GM21786 (cell line): ENCODE measurements at regions not wholly inside any gene's neighbourhood (a gene's known extent, or its start where the extent isn't known, plus 50 kb on each side); places are given as distances from the start of the nearest gene placed in this dataset.

Source experiments
- ATAC-seq: cut with Tn5 transposase; IDR thresholded peaks from one replicate; pipeline ENCODE4 v1.9.1; 2021; ENCODE audit not compliant: unreplicated experiment

DNA sequence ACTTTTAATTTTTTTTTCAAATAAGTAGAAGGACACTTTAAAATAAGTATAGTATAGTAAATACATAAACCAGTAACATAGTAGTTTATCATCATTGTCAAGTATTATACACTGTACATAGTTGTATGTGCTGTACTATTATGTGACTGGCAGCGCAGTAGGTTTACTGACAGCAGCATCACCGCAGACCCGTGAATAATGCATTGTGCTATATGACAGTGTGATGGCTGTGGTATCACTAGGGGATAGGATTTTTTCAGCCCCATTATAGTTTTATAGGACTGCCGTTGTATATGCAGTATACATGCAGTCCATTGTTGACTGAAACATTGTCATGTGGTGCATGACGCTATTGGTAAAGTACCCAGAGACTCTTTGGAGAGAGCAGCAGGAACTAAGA is 306.5 kb downstream of the SQOR start:
- ATAC-seq, result no peak

DNA sequence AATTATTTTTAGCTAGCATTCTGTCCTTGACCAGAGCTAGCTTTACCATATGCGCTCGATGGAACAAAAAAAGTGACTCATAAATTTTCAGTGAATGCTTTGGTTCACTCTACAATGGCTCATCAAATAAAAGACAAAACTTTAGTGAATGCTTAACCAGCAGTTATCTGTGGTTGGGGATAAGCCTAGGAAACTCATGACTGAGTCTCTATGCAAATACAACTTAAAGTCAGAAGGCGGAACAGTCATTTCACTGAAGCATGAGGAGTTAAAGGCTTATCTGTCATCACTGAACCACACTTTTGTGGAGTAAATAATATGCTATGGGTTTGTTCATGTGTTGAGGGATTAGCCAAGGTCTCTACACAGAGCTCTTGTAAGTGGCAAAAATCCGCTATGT is 308.4 kb downstream of the SQOR start:
- peak; percentile 57 for ATAC-seq

DNA sequence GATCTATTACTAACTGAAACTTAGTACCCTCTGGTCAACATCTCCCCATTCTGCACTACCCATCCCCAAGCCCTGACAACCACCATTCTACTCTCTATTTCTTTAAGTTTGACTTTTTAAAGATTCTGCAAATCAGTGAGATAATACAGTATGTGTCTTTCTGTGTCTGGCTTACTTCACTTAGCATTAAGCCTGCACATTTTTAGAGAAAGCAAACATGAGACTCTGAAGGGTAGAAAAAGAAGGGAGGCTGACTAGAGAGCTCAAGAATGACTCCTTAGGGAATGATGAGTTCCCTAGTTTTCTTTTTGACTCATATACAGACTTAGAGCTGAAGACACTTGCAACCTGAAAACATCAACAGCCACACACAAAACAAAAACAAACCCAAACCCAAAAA is 311.3 kb downstream of the SQOR start:
- no peak for ATAC-seq

DNA sequence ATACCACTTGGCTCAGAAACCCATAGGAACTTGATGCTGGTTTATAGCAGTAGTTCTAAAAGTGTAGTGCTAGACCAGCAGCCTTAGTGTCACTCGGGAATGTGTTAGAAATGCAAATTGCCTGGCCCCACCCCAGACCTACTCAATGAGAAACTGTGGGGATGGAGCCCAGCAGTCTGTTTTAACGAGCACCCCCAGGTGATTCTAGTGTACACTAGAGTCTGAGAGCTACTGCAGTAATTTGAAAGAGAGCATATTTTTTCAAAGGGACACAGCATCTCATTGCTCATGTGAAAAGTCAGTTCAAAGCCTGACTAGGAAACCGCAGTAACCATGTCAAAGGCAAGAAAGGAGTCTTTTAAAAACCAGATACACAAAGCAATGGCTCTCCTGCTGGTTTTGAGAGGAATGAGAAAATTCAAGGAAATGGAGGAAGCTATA is 313.4 kb downstream of the SQOR start:
- ATAC-seq, result no peak

DNA sequence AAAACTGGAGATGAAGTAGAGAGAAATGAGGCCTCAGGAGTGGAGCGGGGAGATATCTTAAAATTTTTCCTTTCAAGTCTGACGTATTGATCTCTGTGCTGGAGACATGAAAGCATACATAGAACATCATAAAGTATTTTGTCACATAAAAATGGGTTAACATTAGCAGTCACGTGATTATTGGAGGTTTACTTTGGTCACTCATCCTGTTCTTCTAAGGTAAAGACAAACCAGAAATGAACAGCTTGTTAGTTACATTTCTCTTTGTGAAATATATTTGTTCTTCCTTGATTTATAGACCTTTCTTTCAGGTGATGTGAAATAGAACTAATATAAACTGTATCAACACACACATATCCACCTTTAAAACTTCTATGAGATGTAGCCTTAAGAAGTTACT is 324.1 kb downstream of the SQOR start:
- no peak for ATAC-seq

DNA sequence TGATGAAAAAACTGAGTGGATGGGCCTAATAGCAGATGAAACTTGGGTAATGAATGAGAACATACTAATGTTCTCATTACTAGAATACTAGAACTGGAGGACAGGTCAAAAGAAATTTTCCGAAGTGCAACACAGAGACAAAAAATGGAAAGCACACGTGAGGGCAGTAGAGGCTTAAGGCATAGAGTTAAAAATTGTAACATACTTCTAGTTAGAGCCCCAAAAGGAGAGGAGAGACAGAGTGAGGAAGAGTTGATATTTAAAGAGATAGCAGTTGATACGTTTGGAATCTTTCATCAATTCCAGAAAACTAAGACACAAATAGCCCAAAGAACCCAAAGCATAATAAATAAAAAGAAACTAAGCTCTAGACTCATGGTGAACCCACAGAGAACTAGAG is 327.9 kb downstream of the SQOR start:
- ATAC-seq, result no peak

DNA sequence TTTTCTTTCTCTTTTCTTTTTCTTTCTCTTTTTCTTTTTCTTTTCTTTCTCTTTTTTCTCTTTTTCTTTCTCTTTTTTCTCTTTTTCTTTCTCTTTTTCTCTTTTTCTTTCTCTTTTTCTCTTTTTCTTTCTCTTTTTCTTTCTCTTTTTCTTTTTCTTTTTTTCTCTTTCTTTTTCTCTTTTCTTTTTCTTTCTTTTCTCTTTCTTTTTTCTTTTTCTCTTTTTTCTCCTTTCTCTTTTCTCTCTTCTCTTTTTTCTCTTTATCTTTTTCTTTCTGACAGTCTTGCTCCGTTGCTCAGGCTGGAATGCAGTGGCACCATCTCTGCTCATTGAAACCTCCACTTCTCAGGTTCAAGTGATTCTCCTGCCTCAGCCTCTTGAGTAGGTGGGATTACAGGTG is 335.7 kb downstream of the SQOR start:
- ATAC-seq, result no peak

DNA sequence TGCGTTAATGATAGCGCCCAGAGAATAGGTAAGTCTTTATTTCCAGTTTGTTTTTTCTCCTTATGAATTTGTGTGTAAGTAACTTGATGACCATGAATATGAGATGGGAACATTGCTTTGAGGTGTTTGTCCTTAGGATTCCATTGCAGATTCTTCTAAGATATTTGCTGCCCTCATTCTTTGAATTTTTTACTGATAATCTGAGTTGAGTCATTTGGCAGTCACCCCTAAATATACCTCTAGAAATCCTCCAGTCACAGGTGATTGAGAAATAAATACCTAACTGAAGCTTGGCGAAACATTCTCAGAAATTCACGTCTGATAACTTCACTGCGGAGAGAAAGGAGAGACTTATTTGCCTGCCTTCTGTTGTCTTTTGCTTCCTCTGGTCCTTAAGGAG is 345.5 kb downstream of the SQOR start:
- ATAC-seq, result no peak

DNA sequence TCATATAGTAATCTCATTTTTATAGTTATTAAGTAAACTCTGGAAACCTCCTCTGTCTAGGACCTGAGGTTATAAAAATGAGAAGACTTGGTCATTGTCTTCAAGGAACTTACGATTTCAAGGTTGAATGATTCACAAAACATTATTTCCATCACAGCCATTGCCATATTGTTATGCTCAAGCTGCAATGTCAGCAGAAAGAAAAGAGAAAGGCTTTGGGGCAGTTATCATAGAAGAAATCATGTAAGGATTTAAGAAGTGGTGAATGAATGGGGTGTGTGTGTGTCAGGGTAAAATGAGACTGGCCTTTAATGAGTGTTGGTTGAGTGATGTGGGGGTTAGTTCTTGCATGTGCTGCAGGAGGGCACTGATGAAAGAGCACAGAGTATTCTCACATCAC is 346.8 kb downstream of the SQOR start:
- ATAC-seq, result no peak

DNA sequence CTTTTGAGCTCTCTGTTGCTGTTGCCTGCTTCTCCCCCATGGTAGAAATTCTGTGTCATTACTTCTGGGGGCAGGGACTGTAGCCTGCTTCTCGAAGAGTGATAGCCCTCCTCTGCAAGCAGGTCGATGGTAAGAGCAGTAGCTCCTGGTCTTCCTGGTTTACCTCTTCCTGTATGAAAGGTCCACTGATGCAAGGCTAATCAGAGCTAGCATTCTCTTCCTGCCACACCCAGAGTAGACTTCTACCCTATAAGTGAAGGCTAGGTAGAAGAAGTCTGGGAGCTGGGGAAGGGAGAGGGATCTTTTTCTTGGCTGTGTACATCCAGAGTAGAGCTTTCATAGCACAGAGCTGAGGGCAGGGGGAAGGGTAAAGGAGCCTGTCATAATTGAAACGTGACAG is 357.0 kb downstream of the SQOR start:
- ATAC-seq, result no peak

DNA sequence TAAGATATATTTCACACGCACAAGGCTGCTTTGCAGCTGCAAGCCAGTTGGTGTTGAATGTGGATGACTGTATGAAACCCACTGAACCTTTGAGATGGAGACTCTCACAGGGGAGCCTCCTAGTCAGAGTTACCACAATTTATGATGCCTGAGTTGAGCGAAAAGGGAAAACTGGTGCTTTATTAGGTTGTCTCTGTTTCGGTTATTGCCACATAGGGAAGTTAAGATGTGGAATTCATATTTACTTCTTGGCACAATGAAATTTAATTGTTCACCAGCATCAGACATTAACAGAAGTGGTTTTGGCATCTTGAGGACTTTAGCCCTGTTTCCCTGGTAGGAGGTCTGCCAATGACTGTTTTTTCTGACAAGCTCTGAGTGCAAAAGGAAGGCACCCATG is 358.2 kb downstream of the SQOR start:
- ATAC-seq, result no peak

DNA sequence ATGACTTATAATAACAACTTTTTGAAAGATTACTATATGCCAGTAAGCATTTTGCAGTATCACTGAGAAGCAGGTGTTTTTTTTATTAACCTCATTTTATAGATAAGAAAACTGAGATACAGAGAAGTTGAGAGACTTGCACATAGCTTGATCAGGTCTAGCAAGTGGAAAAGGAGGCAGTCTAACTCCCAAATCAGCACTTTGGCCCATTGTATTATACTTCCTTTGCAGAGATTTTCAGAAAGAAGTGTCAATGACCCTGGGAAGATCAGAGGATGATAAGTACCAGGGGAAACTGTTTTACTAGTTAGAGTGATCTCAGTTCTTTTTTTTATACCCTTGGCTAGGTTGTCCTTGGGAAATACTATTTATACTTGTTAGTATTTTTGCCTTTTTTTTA is 358.7 kb downstream of the SQOR start:
- no peak for ATAC-seq

DNA sequence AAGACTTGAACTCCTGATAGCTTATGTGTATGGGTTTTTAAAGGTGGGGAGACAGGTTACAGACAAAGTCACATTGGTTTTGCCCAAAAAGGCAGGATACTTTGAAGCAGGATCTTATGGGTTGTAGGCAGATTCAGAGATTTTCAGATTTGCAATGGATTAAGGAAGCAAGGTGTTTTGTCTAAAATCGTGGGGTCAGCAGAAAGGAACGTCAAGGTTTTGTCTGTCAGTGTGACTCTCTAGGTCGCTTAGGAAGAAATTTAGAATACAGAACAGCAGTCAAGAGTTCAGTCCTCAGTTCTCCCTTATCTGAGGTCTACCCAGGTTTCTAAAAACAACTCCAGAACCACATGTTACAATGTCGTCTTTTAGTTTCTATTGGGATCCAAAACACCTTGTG is 361.0 kb downstream of the SQOR start:
- no peak for ATAC-seq

DNA sequence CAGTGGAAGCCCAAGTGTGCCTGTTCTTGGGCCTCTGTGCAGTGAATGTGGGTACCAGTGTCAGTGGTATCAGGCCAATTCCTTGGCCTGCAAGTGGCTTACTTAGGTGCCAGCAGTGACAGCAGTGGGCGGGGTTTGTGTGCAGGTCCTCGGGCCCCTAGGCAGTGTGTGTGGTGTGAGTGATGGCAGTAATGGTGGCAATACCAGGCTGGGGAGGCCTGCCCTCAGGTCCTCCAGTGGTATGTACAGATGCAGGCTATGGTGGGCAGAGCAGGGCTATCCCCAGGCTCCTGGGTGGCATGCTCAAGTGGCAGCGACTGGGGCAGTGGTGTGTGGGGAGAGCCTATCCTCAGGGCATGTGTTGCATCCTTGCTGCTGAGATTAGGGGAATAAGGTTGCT is 379.7 kb downstream of the SQOR start:
- ATAC-seq, result no peak

DNA sequence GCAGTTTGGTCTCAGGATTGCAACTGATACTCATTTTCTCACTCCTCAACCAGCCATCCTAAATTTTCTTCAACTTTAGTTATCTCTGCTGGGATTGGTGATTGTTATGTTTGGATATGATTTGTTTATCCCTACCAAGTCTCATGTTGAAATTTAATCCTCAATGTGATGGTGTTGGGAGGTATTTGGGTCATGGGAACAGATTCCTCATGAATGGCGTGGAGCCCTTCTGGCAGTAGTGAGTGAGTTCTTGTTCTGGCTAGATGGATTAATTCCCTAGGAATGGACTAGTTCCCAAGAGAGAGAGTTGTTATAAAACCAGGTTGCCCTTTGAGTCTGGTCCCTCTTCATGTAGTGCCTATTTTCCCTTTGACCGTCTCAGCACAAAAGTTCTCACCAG is 399.9 kb downstream of the SQOR start:
- no peak for ATAC-seq

DNA sequence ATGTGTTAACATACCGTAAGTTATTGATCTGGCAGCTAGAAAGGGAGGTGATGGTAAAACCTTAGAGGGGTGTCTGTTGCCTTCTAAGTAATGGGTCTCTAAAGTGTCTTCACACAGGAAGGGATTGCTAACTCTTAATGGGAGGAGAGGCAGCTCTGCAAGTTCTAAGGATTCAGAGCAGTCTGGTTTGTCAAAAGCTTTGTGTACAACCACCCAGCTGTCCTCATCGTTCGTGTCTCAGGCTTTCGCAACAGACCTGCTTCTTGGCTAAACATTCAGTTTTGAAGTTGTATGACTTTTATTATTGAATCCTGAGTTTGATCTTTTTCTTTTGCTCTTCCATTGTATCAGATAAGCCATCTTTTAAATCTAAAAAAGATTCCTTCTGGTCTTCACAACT is 404.9 kb downstream of the SQOR start:
- ATAC-seq, result no peak

DNA sequence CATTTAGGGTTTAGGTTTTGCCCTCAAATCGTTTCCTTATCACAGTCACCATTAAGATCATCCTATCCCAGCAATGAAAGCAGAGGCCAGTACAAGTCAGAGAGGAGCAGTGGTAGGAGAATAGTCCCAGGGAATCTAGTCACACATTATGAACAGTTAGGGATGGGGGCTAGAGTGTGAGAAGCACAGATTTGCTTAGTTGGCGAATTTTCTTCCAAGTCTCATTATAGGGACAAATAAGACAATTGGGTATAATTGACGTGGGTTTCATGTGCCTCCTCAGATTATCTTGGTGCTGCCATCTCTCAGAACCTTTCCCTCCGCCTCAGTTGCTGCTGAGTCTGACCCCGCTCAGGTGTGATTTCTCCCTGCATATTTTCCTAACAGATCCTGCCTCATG is 407.1 kb downstream of the SQOR start:
- ATAC-seq, result no peak

DNA sequence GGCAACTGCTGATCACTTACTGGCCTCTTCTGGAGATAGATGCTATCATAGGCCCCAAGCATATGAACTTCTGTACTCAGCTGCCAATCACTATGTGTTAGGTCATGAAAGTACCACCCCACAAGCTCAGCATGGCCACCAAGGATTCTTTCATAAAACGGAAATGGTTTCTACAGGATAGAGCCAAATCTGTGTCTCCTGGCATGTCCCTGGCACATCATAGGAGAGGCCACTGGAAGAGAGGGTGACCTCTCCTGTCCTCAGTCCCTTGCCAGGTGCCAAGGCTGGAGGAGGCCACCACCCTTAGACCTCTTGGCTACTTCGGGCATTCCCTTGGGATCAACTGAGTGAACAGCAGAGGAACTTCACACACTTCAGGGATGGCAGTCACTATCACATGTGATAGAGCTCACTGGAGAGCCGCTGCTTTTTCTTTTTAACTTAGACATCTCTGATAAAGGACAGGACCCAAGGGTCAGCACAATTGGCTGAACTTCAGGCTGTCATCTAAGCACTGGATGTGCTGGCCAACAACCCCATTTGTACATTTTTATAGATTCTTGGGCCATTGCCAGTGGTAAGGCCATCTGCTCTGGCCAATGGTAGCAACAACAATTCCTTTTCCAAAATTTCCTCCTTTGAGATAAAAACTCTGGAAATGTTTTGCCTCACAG is 425.2 kb downstream of the SQOR start:
- ATAC-seq, result no peak

DNA sequence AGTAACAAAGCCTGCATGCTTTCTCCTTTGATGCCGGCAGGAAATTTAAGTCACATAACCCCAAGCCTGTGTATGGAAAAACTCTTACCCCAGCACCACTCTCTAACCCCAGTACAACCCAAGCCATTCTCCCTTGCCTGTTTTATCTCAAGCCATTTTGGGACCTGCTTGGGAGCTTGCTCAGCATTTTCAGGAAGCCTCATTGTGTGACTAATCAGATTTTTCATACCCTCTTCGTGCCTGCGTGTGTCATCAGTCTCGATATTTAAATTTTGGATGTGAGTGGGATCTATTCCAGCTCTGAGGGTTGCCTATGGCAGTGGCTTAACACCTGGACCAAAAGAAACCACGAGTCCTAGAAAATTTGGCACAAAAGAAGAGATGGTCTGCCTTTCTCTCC is 426.2 kb downstream of the SQOR start:
- no peak for ATAC-seq

DNA sequence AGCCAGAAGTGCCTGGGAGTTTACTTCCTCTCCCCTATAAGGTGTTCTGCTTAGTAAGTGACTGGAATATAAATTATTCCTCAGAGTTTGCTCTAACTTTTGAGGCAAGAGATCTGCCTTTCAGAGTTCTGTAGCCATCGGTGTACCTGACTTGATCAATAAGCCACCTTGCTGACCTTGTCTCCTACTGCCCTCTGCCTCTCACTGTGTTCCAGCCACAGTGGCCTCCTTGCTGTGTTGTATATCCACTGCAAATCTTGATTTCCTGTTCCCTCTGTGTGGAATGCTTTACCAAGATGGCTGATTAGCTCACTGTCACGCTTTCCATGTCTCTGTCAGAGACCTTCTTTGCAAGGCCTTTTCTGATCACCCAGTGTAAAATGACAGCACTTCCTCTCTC is 442.4 kb downstream of the SQOR start:
- no peak for ATAC-seq

DNA sequence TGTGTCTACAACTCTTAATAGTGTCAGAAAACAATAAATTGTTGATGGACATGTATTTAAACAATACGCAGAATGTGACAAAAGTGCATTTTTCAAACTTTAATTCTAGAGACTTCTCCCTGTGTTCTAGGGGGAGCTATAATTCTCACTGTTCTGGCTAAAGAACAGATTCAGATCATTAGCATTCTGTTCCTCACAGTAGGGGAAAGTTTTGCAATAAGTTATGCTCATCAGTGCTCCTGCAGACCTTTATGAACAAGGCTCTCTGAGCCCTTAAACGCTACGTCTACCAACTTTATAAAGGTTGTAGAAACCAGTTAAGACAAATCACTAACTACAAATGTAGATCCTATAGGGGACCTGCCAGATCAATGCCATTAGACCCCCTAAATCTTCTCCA is 444.2 kb downstream of the SQOR start:
- no peak for ATAC-seq

DNA sequence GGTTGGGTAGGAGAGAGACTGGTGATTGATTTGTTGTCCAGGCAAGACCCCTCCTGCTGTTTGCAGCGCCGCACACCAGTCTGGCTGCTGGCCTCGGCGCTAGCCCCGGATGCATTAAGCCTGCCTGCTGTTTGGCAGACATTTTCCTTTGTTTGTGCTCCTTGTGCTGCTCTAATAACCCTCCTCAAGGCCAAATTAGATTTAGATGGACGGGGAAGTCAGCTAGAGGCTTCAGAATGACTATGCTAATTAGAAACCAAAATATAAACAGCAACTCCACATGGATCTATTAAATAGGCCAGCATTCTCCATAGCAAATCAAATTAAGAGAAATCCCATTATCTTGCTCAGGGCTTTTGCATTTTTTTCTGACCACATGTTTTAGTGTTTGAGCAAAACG is 445.2 kb downstream of the SQOR start:
- ATAC-seq, result no peak
